H9 (cell line): ENCODE measurements at regions not wholly inside any gene's neighbourhood (a gene's known extent, or its start where the extent isn't known, plus 50 kb on each side); places are given as distances from the start of the nearest gene placed in this dataset.

ENCODE experiments used
- DNase-seq: peaks from one replicate; pipeline ENCODE4 v3.0.0-alpha.2; 2017
- H2AFZ ChIP-seq: one replicate; pipeline ENCODE4 v1.6.1; 2013; ENCODE audit warnings: mild to moderate bottlenecking, low read length, control low read depth, moderate library complexity
- H2AK5ac ChIP-seq: 2 replicates; pipeline ENCODE4 v1.6.1; 2013; ENCODE audit warnings: low read length, control low read depth, mixed read lengths; ENCODE audit not compliant: insufficient read length
- H2BK120ac ChIP-seq: one replicate; pipeline ENCODE4 v1.6.1; 2013; ENCODE audit warnings: low read depth, mild to moderate bottlenecking, low read length, control low read depth, inconsistent platforms; ENCODE audit not compliant: poor library complexity, severe bottlenecking
- H2BK12ac ChIP-seq: 2 replicates; pipeline ENCODE4 v1.6.1; 2013; ENCODE audit warnings: low read length, control low read depth, mixed read lengths, low read depth; ENCODE audit not compliant: insufficient read length
- H2BK15ac ChIP-seq: 2 replicates; pipeline ENCODE4 v1.6.1; 2013; ENCODE audit warnings: low read depth, low read length, control low read depth
- H2BK20ac ChIP-seq: one replicate; pipeline ENCODE4 v1.6.1; 2013; ENCODE audit warnings: low read depth, mild to moderate bottlenecking, low read length, control low read depth, inconsistent platforms; ENCODE audit not compliant: poor library complexity, severe bottlenecking
- H2BK5ac ChIP-seq: 2 replicates; pipeline ENCODE4 v1.6.1; 2013; ENCODE audit warnings: low read length, control low read depth, mixed read lengths; ENCODE audit not compliant: insufficient read length
- H3K14ac ChIP-seq: 2 replicates; pipeline ENCODE4 v1.6.1; 2013; ENCODE audit warnings: low read length, control low read depth; ENCODE audit not compliant: insufficient read depth
- H3K18ac ChIP-seq: 2 replicates; pipeline ENCODE4 v1.6.1; 2013; ENCODE audit warnings: low read depth, mild to moderate bottlenecking, mixed read lengths, low read length, control low read depth; ENCODE audit not compliant: insufficient read length
- H3K23ac ChIP-seq: 2 replicates; pipeline ENCODE4 v1.6.1; 2013; ENCODE audit warnings: low read length, control low read depth, mixed read lengths, low read depth; ENCODE audit not compliant: insufficient read length
- H3K23me2 ChIP-seq: 2 replicates; pipeline ENCODE4 v1.6.1; 2013; ENCODE audit warnings: low read depth, mild to moderate bottlenecking, mixed read lengths, low read length, control low read depth; ENCODE audit not compliant: insufficient read length, poor library complexity, severe bottlenecking
- H3K27ac ChIP-seq: 2 replicates; pipeline ENCODE4 v1.5.1; 2013; ENCODE audit warnings: low read length, control low read depth, mixed read lengths, low read depth; ENCODE audit not compliant: insufficient read length
- H3K27me3 ChIP-seq: 2 replicates; pipeline ENCODE4 v1.6.1; 2013; ENCODE audit warnings: low read length, control low read depth, inconsistent platforms; ENCODE audit not compliant: insufficient read depth
- H3K4ac ChIP-seq: 2 replicates; pipeline ENCODE4 v1.6.1; 2013; ENCODE audit warnings: low read depth, mild to moderate bottlenecking, control low read depth, inconsistent platforms, low read length, moderate library complexity
- H3K4me1 ChIP-seq: 2 replicates; pipeline ENCODE4 v1.6.1; 2013; ENCODE audit warnings: low read length, control low read depth, inconsistent platforms; ENCODE audit not compliant: insufficient read depth
- H3K4me2 ChIP-seq: 2 replicates; pipeline ENCODE4 v1.6.1; 2013; ENCODE audit warnings: low read length, control low read depth, mixed read lengths; ENCODE audit not compliant: insufficient read length, insufficient read depth
- H3K56ac ChIP-seq: 2 replicates; pipeline ENCODE4 v1.6.1; 2013; ENCODE audit warnings: low read depth, mild to moderate bottlenecking, mixed read lengths, low read length, control low read depth; ENCODE audit not compliant: insufficient read length
- H3K79me1 ChIP-seq: 2 replicates; pipeline ENCODE4 v1.6.1; 2013; ENCODE audit warnings: low read depth, mild to moderate bottlenecking, moderate library complexity, low read length, control low read depth, inconsistent platforms; ENCODE audit not compliant: insufficient read depth, poor library complexity, severe bottlenecking
- H3K79me2 ChIP-seq: 2 replicates; pipeline ENCODE4 v1.6.1; 2013; ENCODE audit warnings: low read length, control low read depth, inconsistent platforms; ENCODE audit not compliant: insufficient read depth
- H3K9ac ChIP-seq: 2 replicates; pipeline ENCODE4 v1.6.1; 2013; ENCODE audit warnings: low read length, control low read depth, mixed read lengths; ENCODE audit not compliant: insufficient read length; ENCODE audit errors: extremely low read depth
- H3K9me3 ChIP-seq: one replicate; pipeline ENCODE4 v1.6.1; 2013; ENCODE audit warnings: low read depth, low read length, inconsistent platforms; ENCODE audit not compliant: control insufficient read depth
- H3T11ph ChIP-seq: one replicate; pipeline ENCODE4 v1.6.1; 2013; ENCODE audit warnings: mild to moderate bottlenecking, low read length, control low read depth, inconsistent platforms
- H4K20me1 ChIP-seq: one replicate; pipeline ENCODE4 v1.6.1; 2013; ENCODE audit not compliant: control insufficient read depth, insufficient read length, insufficient read depth
- H4K5ac ChIP-seq: 2 replicates; pipeline ENCODE4 v1.6.1; 2013; ENCODE audit warnings: low read depth, mild to moderate bottlenecking, mixed read lengths, low read length, control low read depth; ENCODE audit not compliant: insufficient read length
- H4K8ac ChIP-seq: replicated peaks from 2 replicates; pipeline ENCODE4 v1.6.1; 2013; ENCODE audit warnings: low read length, control low read depth, mixed read lengths, low read depth; ENCODE audit not compliant: insufficient read length
- H4K91ac ChIP-seq: 2 replicates; pipeline ENCODE4 v1.6.1; 2013; ENCODE audit warnings: low read depth, mild to moderate bottlenecking, moderate library complexity, mixed read lengths, low read length, control low read depth; ENCODE audit not compliant: insufficient read length
- H3K27ac Mint-ChIP-seq, 3 experiments: 2 replicates in 2 of 3; 3 replicates in 1 of 3; pipeline ENCODE4 v1.8.0; 2020 to 2021; ENCODE audit warnings: mixed read lengths in 3 of 3, mild to moderate bottlenecking in 1 of 3, moderate library complexity in 1 of 3
- H3K27me3 Mint-ChIP-seq: 2 replicates; pipeline ENCODE4 v1.8.0; 2021; ENCODE audit warnings: low read depth, mild to moderate bottlenecking, moderate library complexity, mixed read lengths
- H3K36me3 Mint-ChIP-seq, 3 experiments: 2 replicates in 2 of 3; 3 replicates in 1 of 3; pipeline ENCODE4 v1.8.0; 2020 to 2021; ENCODE audit warnings: low read depth in 3 of 3, mixed read lengths in 3 of 3; ENCODE audit not compliant: insufficient read depth in 1 of 3
- H3K4me1 Mint-ChIP-seq, 2 experiments: 2 replicates each; pipeline ENCODE4 v1.8.0; 2020; ENCODE audit warnings: mixed read lengths in 2 of 2
- H3K4me3 Mint-ChIP-seq, 2 experiments: 2 replicates in 1 of 2; 3 replicates in 1 of 2; pipeline ENCODE4 v1.8.0; 2020 to 2021; ENCODE audit warnings: mild to moderate bottlenecking in 2 of 2, mixed read lengths in 2 of 2, moderate library complexity in 1 of 2
- H3K9me3 Mint-ChIP-seq, 2 experiments: 2 replicates in 1 of 2; 3 replicates in 1 of 2; pipeline ENCODE4 v1.8.0; 2020; ENCODE audit warnings: mild to moderate bottlenecking in 2 of 2, mixed read lengths in 2 of 2, moderate library complexity in 1 of 2
- CTCF ChIP-seq: fragments of 200-600 bp; sonication (generic); conservative IDR thresholded peaks from 3 replicates; pipeline ENCODE4 v1.8.0; 2021; ENCODE audit warnings: antibody characterized with exemption, mild to moderate bottlenecking
- WGBS: extraction: QIAGEN DNeasy Blood & Tissue Kit; methylation state at CpG from one replicate; pipeline ENCODE4 v1.1.7; 2013; ENCODE audit warnings: missing lambda C conversion rate, low lambda C conversion rate, mixed read lengths; ENCODE audit not compliant: insufficient read length; ENCODE audit errors: extremely low coverage; 5-methylcytosine and 5-hydroxymethylcytosine counted together

GRCh38 chr13:81393721-81394120 is 1052.8 kb upstream of the SPRY2 start:
- Histone ChIP-seq H2AFZ (no peak overlapping the region), H3K27me3 (no peaks in the 10 kb centered on the region)

More at GRCh38 chr13:81393721-81394120, 1052.8 kb upstream of the SPRY2 start:
- Histone ChIP-seq H3K14ac (no peak overlapping the region), H4K91ac (no peak overlapping the region), H3K9me3 (no peaks in the 10 kb centered on the region), H3K4me2 (no peak overlapping the region), H2AK5ac (no peak overlapping the region), H3K4ac (no peak overlapping the region), H2BK20ac (no peak overlapping the region), H3T11ph (no peak overlapping the region), H3K9ac (no peak overlapping the region), H2BK15ac (no peak overlapping the region), H2BK5ac (no peak overlapping the region), H3K4me1 (peaks cover 3% of the 10 kb centered on the region; the same call in 1 of the 2 replicates), H3K18ac (no peak overlapping the region), H4K5ac (no peak overlapping the region), H2BK120ac (no peak overlapping the region), H3K79me1 (no peaks in the 10 kb centered on the region), H3K27ac (no peak overlapping the region), H4K20me1 (no peaks in the 10 kb centered on the region), H3K23me2 (no peaks in the 10 kb centered on the region), H3K56ac (no peak overlapping the region), H2BK12ac (no peak overlapping the region), H4K8ac (no peak overlapping the region), H3K23ac (no peak overlapping the region), H3K79me2 (no peaks in the 10 kb centered on the region)
- DNase-seq: no peak
- Mint-ChIP-seq H3K4me3 (no peak overlapping the region), H3K36me3 (no peaks in the 10 kb centered on the region), H3K27ac (peak overlapping the region in 2 of 3 experiments; percentile 59 to 68; a peak in 2 of 7 replicates), H3K4me1 (peaks cover 33 to 35% of the 10 kb centered on the region in 2 experiments), H3K27me3 (no peaks in the 10 kb centered on the region), H3K9me3 (no peaks in the 10 kb centered on the region; a peak in 2 of 5 replicates)
- WGBS: no CpG with 5 or more reads among the region's 1 CpG
- TF ChIP-seq CTCF: no peak; the same call in 2 of the 3 replicates
